ENCODE measurements at regions not wholly inside any gene's neighbourhood (a gene's known extent, or its start where the extent isn't known, plus 50 kb on each side); places are given as distances from the start of the nearest gene placed in this dataset.

DNA sequence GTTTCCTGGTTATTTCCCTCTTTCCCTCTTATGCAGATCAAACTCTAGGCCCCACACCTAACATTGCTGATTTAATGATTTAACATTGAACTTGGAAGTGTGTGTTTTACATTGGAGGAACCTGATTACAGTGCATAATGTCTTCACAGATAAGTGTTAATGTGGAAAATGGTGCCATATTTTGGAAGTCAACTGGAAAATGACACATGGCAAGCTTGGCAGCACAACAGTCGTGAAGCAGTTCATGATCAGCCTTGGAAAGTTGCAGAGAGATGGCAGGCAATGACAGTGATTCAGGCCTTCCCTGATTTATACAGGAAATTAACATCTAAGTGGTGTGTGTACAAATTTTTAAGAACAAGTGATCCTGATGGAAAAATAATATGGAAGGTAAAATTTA is 80.0 kb upstream of the CTNND2 start:
- H3K9ac ChIP-seq (ENCODE audit: low read length): no peak overlapping the region
- CTCF ChIA-PET: no interaction called here
- no peaks in the 10 kb centered on the region for H3K36me3 ChIP-seq (ENCODE audit: control insufficient read depth in 1 of 2, insufficient read depth in 2 of 2, low read length in 2 of 2)
- H3K4me3 ChIP-seq (replicated peaks in 1 of 2; ENCODE audit: low read depth in 1 of 2, low read length in 2 of 2): no peak overlapping the region
- intact Hi-C loops (cut with micrococcal nuclease): no loop called here
- RAD21 ChIA-PET (ENCODE audit: low non-redundant PET in 1 of 2, low total read pairs in 2 of 2, uncharacterized antibody in 2 of 2, unreplicated experiment in 2 of 2): no interaction called here
- no peaks in the 10 kb centered on the region for H3K9me2 ChIP-seq (ENCODE audit: insufficient read depth)
- ATAC-seq: no peak
- H3K27me3 ChIP-seq (ENCODE audit: insufficient read depth, low read length): no peaks in the 10 kb centered on the region
- no peaks in the 10 kb centered on the region for H4K20me1 ChIP-seq (ENCODE audit: insufficient read depth)
- no peak overlapping the region for H2AFZ ChIP-seq (ENCODE audit: low read depth, low read length, poor library complexity, severe bottlenecking)
- H3K79me2 ChIP-seq (ENCODE audit: insufficient read depth, low read length): no peaks in the 10 kb centered on the region
- POLR2A ChIA-PET: no interaction called here
- BruUV-seq (replicated peaks): no TSS peak
- H3K4me2 ChIP-seq (ENCODE audit: low read length): no peak overlapping the region
- H3K27ac ChIP-seq (ENCODE audit: low read depth, low read length): no peak overlapping the region
- H3K4me1 ChIP-seq (ENCODE audit: control insufficient read depth in 1 of 2, insufficient read depth in 2 of 2, low read length in 2 of 2): no peaks in the 10 kb centered on the region
- DNase-seq (ENCODE audit: low read depth, low spot score): no peak
- TF ChIP-seq SRF (IDR thresholded peaks at IDR 0.05; ENCODE audit: low read depth) (no peak), ZNF274 (IDR thresholded peaks at IDR 0.05; ENCODE audit: low read depth, low read length) (no peak), RAD21 (IDR thresholded peaks at IDR 0.05; ENCODE audit: low read depth) (no peak), TCF7L2 (IDR thresholded peaks at IDR 0.05; ENCODE audit: borderline replicate concordance, extremely low read depth, insufficient read depth, insufficient read length) (no peak), FOSL1 (IDR thresholded peaks at IDR 0.05; ENCODE audit: low read depth) (no peak), SP1 (IDR thresholded peaks at IDR 0.05; ENCODE audit: low read depth) (no peak)
- TF ChIP-seq, protein P1, sequence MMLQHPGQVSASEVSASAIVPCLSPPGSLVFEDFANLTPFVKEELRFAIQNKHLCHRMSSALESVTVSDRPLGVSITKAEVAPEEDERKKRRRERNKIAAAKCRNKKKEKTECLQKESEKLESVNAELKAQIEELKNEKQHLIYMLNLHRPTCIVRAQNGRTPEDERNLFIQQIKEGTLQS (IDR thresholded peaks at IDR 0.05): no peak
- peaks cover 0 to 19% of the 10 kb centered on the region in 2 experiments; a peak in 2 of 4 replicates for H3K9me3 ChIP-seq (ENCODE audit: control insufficient read depth in 1 of 2, insufficient read depth in 1 of 2, low read depth in 1 of 2, low read length in 2 of 2)

DNA sequence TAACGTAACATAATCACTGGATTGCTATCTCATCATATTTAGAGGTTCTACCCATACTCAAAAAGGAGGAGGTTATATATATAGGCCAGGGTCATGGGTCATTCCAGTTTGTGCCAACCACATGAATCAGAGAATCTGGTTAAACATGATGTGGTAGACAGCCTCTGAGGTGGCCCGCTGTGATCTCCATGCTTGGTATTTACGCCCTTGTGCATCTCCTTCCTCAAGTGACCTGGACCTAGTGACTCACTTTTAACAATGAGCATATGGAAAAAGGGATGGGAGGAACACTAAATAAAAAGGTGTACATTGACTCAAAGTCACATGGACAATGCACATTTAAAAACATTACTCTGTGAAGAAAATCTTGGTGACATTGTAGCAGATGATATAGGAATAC is 77.7 kb upstream of the CTNND2 start:
- H3K79me2 ChIP-seq (ENCODE audit: insufficient read depth, low read length): no peaks in the 10 kb centered on the region
- H3K27me3 ChIP-seq (ENCODE audit: insufficient read depth, low read length): no peaks in the 10 kb centered on the region
- ATAC-seq (no peak), DNase-seq (ENCODE audit: low read depth, low spot score) (no peak)
- H3K9ac ChIP-seq (ENCODE audit: low read length): no peak overlapping the region
- ChIA-PET RAD21 (ENCODE audit: low non-redundant PET in 1 of 2, low total read pairs in 2 of 2, uncharacterized antibody in 2 of 2, unreplicated experiment in 2 of 2) (no interaction called here), POLR2A (no interaction called here), CTCF (no interaction called here)
- H3K4me3 ChIP-seq (replicated peaks in 1 of 2; ENCODE audit: low read depth in 1 of 2, low read length in 2 of 2): no peak overlapping the region
- H3K36me3 ChIP-seq (ENCODE audit: control insufficient read depth in 1 of 2, insufficient read depth in 2 of 2, low read length in 2 of 2): no peaks in the 10 kb centered on the region
- H3K27ac ChIP-seq (ENCODE audit: low read depth, low read length): no peak overlapping the region
- no peaks in the 10 kb centered on the region for H4K20me1 ChIP-seq (ENCODE audit: insufficient read depth)
- no peaks in the 10 kb centered on the region for H3K4me1 ChIP-seq (ENCODE audit: control insufficient read depth in 1 of 2, insufficient read depth in 2 of 2, low read length in 2 of 2)
- H2AFZ ChIP-seq (ENCODE audit: low read depth, low read length, poor library complexity, severe bottlenecking): no peak overlapping the region
- H3K4me2 ChIP-seq (ENCODE audit: low read length): no peak overlapping the region
- no peaks in the 10 kb centered on the region for H3K9me2 ChIP-seq (ENCODE audit: insufficient read depth)
- TF ChIP-seq POLR2A (IDR thresholded peaks at IDR 0.05; ENCODE audit: borderline replicate concordance, extremely low read depth, insufficient read depth, insufficient read length): no peak
- no peak for TF ChIP-seq CBX3 (IDR thresholded peaks at IDR 0.05; ENCODE audit: low read depth)
- TF ChIP-seq EZH2 (IDR thresholded peaks at IDR 0.05): no peak
- no peak for TF ChIP-seq SP1 (IDR thresholded peaks at IDR 0.05; ENCODE audit: low read depth)
- no peak for TF ChIP-seq EGR1 (IDR thresholded peaks at IDR 0.05; ENCODE audit: low read depth)
- TF ChIP-seq EZH2phosphoT487 (IDR thresholded peaks at IDR 0.05; ENCODE audit: borderline replicate concordance): no peak
- no peak for TF ChIP-seq ZFX (IDR thresholded peaks at IDR 0.05)
- no peak for TF ChIP-seq SRF (IDR thresholded peaks at IDR 0.05; ENCODE audit: low read depth)
- TF ChIP-seq TCF7L2 (IDR thresholded peaks at IDR 0.05; ENCODE audit: borderline replicate concordance, extremely low read depth, insufficient read depth, insufficient read length): no peak
- no peak for TF ChIP-seq CEBPB (IDR thresholded peaks at IDR 0.05; ENCODE audit: low read depth)
- TF ChIP-seq ZNF274 (IDR thresholded peaks at IDR 0.05; ENCODE audit: low read depth, low read length): no peak
- TF ChIP-seq RAD21 (IDR thresholded peaks at IDR 0.05; ENCODE audit: low read depth): no peak
- TF ChIP-seq, protein P1 (IDR thresholded peaks at IDR 0.05): no peak
- TF ChIP-seq, protein P2, sequence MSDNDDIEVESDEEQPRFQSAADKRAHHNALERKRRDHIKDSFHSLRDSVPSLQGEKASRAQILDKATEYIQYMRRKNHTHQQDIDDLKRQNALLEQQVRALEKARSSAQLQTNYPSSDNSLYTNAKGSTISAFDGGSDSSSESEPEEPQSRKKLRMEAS (IDR thresholded peaks at IDR 0.05): no peak
- no peak for TF ChIP-seq JUND (IDR thresholded peaks at IDR 0.05)
- TF ChIP-seq, protein P3, sequence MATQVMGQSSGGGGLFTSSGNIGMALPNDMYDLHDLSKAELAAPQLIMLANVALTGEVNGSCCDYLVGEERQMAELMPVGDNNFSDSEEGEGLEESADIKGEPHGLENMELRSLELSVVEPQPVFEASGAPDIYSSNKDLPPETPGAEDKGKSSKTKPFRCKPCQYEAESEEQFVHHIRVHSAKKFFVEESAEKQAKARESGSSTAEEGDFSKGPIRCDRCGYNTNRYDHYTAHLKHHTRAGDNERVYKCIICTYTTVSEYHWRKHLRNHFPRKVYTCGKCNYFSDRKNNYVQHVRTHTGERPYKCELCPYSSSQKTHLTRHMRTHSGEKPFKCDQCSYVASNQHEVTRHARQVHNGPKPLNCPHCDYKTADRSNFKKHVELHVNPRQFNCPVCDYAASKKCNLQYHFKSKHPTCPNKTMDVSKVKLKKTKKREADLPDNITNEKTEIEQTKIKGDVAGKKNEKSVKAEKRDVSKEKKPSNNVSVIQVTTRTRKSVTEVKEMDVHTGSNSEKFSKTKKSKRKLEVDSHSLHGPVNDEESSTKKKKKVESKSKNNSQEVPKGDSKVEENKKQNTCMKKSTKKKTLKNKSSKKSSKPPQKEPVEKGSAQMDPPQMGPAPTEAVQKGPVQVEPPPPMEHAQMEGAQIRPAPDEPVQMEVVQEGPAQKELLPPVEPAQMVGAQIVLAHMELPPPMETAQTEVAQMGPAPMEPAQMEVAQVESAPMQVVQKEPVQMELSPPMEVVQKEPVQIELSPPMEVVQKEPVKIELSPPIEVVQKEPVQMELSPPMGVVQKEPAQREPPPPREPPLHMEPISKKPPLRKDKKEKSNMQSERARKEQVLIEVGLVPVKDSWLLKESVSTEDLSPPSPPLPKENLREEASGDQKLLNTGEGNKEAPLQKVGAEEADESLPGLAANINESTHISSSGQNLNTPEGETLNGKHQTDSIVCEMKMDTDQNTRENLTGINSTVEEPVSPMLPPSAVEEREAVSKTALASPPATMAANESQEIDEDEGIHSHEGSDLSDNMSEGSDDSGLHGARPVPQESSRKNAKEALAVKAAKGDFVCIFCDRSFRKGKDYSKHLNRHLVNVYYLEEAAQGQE (IDR thresholded peaks at IDR 0.05; ENCODE audit: low read depth): no peak
- no peak for TF ChIP-seq FOSL1 (IDR thresholded peaks at IDR 0.05; ENCODE audit: low read depth)
- TF ChIP-seq ELF1 (IDR thresholded peaks at IDR 0.05; ENCODE audit: borderline replicate concordance, low read depth): no peak
- H3K9me3 ChIP-seq (ENCODE audit: control insufficient read depth in 1 of 2, insufficient read depth in 1 of 2, low read depth in 1 of 2, low read length in 2 of 2): peaks cover 3 to 21% of the 10 kb centered on the region in 2 experiments; a peak in 2 of 4 replicates
- intact Hi-C loops (cut with micrococcal nuclease): no loop called here
- BruUV-seq (replicated peaks): no TSS peak

All from HCT116 (cell line).